Thymus (tissue), 11 donors: ENCODE measurements at regions not wholly inside any gene's neighbourhood (a gene's known extent, or its start where the extent isn't known, plus 50 kb on each side); places are given as distances from the start of the nearest gene placed in this dataset.

Experiments used
- DNase-seq, 9 donors: peaks; one replicate each; pipeline ENCODE4 v3.0.0-alpha.2; 2013; ENCODE audit warnings: low spot score in 9 of 9, low read depth in 6 of 9, missing footprints in 1 of 9
- H3K27ac ChIP-seq, 2 donors: one replicate each; pipeline ENCODE4 v1.5.1; 2013; ENCODE audit warnings: control low read depth in 1 of 2, low read depth in 1 of 2, low read length in 1 of 2, mild to moderate bottlenecking in 1 of 2, moderate library complexity in 1 of 2
- H3K27me3 ChIP-seq, 2 donors: one replicate each; pipeline ENCODE4 v1.5.1; 2013; ENCODE audit warnings: low read length in 1 of 2; ENCODE audit not compliant: control insufficient read depth in 2 of 2, insufficient read depth in 1 of 2
- H3K36me3 ChIP-seq, 2 donors: one replicate each; pipeline ENCODE4 v1.5.1; 2013; ENCODE audit warnings: low read length in 1 of 2, mild to moderate bottlenecking in 1 of 2, moderate library complexity in 1 of 2; ENCODE audit not compliant: control insufficient read depth in 2 of 2, insufficient read depth in 2 of 2
- H3K4me1 ChIP-seq, 2 donors: one replicate each; pipeline ENCODE4 v1.5.1; 2013; ENCODE audit warnings: low read length in 2 of 2; ENCODE audit not compliant: control insufficient read depth in 2 of 2, insufficient read depth in 2 of 2
- H3K4me3 ChIP-seq, 2 donors: one replicate each; pipeline ENCODE4 v1.5.1; 2013; ENCODE audit warnings: low read length in 2 of 2, control low read depth in 1 of 2, mild to moderate bottlenecking in 1 of 2
- H3K9me3 ChIP-seq, 2 donors: one replicate each; pipeline ENCODE4 v1.5.1; 2013; ENCODE audit warnings: low read length in 1 of 2, mild to moderate bottlenecking in 1 of 2; ENCODE audit not compliant: control insufficient read depth in 2 of 2, insufficient read depth in 1 of 2
- WGBS: extraction: QIAGEN DNeasy Blood & Tissue Kit; methylation state at CpG from one replicate; pipeline ENCODE4 v1.1.7; 2013; 5-methylcytosine and 5-hydroxymethylcytosine counted together
- donor health status: healthy.

DNA sequence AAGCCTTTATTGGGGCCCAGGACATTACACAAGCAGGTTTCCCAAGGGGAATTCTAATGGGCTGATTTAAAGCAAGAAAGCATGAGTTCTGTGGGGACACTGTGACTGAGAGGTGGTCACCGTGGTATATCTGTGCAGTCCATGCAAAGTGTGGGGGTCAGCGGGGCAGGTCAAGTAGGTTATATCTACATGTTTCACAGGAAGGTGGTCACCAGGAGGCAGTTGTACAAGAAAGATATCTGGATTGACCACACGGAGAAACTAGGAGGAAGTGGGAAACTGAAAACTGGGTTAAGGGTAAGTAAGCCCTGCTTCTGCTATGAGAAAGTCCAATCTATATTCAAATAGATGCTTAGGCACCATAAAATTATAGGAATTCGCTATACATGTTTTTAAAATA, 77.8 kb upstream of the CNOT2 start:
- no peak overlapping the region for H3K27ac ChIP-seq
- H3K9me3 ChIP-seq, result no peaks in the 10 kb centered on the region
- H3K27me3 ChIP-seq, result no peaks in the 10 kb centered on the region
- no peak for DNase-seq
- no peaks in the 10 kb centered on the region for H3K36me3 ChIP-seq
- H3K4me3 ChIP-seq, result no peak overlapping the region
- 77% methylated on average over 4 of the region's 4 CpGs for WGBS
- H3K4me1 ChIP-seq, result no peaks in the 10 kb centered on the region

DNA sequence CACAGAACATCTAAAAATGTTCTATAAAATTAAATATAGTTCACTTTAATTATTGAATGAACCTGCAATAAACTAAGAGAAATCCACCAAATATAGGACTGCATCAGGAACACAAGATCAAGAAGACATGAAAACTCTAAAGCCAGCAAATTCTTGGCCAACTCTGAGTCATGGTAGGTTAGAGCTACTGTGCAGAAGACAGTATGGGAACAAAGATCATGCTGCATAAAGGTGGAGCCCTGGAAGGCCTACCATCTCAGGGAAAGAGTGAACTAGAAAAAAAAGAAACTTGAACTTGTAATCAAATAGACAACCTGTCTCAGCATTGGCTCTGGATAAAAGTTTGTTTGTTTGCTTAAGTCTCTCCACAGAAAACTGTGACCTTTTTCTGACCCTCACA, 66.9 kb upstream of the CNOT2 start:
- H3K27ac ChIP-seq, result no peak overlapping the region
- DNase-seq, result no peak
- no peaks in the 10 kb centered on the region for H3K4me1 ChIP-seq
- H3K9me3 ChIP-seq, result no peaks in the 10 kb centered on the region
- H3K4me3 ChIP-seq, result no peak overlapping the region
- H3K27me3 ChIP-seq, result no peaks in the 10 kb centered on the region
- no peaks in the 10 kb centered on the region for H3K36me3 ChIP-seq

DNA sequence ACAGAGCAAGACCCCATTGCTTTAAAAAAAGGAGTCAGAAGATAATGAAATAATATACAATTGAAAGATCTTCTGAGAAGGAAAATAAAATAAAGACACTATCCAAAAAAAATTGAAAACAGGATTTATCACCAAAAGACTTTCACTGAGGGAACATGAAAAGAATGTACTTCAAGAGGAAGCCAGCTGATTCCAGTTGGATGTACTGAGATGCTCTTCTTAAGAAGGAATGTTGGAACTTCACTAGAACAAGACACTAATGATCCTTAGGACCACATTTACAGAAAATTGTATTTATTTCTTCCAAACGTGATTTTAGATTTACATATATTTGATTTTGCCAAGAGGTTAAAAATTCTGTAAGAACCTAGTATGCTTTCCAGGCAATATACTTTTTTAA, 65.6 kb upstream of the CNOT2 start:
- Histone ChIP-seq H3K9me3 (no peaks in the 10 kb centered on the region), H3K4me3 (no peak overlapping the region), H3K27ac (no peak overlapping the region), H3K27me3 (no peaks in the 10 kb centered on the region), H3K4me1 (no peaks in the 10 kb centered on the region), H3K36me3 (no peaks in the 10 kb centered on the region)
- DNase-seq, result no peak
- WGBS, result 92% methylated on average over 1 of the region's 1 CpG

DNA sequence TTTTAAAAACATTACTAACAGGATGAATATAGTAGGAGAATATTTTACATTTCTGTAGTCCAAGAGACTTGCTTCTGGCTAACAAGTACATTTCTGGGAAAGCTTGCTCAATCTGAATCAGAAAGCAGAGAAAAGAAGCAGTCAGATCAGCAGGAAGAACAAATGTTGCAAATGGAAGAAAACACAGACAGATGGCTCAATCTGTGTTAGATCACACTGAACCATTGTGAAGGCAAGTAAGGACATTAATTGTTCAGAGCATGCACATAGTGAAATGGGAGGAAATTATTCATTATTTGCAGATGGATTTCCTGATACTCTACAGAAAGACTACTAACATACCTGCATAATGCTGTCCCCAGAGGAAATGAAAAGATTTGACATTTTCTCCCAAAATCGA, 65.2 kb upstream of the CNOT2 start:
- Histone ChIP-seq H3K27me3 (no peaks in the 10 kb centered on the region), H3K4me1 (no peaks in the 10 kb centered on the region), H3K9me3 (no peaks in the 10 kb centered on the region), H3K27ac (no peak overlapping the region), H3K36me3 (no peaks in the 10 kb centered on the region), H3K4me3 (no peak overlapping the region)
- WGBS, result 95% methylated on average over 1 of the region's 1 CpG
- no peak for DNase-seq

DNA sequence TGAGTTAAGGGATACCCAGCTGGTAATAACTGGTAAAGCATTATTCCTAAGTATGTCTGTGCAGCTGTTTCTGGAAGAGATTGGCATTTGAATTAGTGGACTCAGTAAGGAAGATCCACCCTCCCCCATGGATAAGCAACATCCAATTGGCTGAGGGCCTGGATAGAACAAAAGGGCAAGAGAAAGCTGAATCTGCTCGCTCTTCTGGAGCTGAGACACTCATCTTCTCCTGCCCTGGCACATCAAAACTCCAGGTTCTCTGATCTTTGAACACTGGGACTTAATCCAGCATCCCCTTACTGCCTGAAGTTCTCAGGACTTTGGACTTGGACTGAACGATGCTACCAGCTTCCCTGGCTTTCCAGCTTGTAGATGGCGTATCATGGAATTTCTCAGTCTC, 63.1 kb upstream of the CNOT2 start:
- H3K36me3 ChIP-seq, result no peaks in the 10 kb centered on the region
- no peak for DNase-seq
- no peak overlapping the region for H3K4me3 ChIP-seq
- 98% methylated on average over 3 of the region's 3 CpGs for WGBS
- H3K9me3 ChIP-seq, result no peaks in the 10 kb centered on the region
- no peaks in the 10 kb centered on the region for H3K27me3 ChIP-seq
- no peaks in the 10 kb centered on the region for H3K4me1 ChIP-seq
- H3K27ac ChIP-seq, result no peak overlapping the region

DNA sequence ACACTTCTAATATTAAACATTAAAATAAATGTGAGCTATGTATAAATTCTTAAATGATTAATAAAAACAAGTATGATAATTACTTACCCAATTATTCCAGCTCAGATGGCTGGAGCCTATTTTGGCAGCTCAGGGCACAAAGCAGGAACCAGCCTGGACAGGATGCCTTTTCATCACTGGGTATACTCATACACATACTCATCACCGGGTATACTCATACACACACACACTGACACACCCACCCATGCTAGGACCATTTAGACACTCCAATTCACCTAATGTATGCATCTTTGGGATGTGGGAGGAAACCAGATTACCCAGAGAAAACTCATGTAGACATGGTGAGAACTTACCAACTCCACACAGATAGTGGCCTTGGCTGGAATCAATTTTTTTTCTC, 57.9 kb upstream of the CNOT2 start:
- Histone ChIP-seq H3K4me1 (no peaks in the 10 kb centered on the region), H3K9me3 (no peaks in the 10 kb centered on the region), H3K36me3 (no peaks in the 10 kb centered on the region), H3K27me3 (no peaks in the 10 kb centered on the region), H3K27ac (no peak overlapping the region), H3K4me3 (no peak overlapping the region)
- no peak for DNase-seq
- WGBS, result 97% methylated on average over 1 of the region's 1 CpG

DNA sequence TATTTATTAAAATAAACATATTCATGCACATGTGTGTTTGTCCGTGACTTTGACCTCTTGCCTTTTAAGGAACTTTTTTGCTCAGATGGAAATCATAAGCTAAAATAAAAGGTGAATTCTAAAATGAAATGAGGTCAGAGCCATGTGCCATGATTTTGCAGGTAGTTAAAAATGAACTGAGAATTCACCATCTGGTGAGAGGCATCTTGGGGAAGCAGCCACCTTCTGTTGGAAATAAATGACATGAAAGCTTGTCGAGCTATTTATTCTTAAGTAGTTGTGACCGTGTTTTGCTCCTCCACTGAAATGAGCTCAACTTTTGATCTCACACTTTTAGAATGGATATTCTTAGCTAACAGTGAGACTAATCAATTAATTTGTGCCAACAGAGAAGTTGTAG, 56.8 kb upstream of the CNOT2 start:
- Histone ChIP-seq H3K9me3 (no peaks in the 10 kb centered on the region), H3K36me3 (no peaks in the 10 kb centered on the region), H3K27me3 (no peaks in the 10 kb centered on the region), H3K4me1 (no peaks in the 10 kb centered on the region), H3K27ac (no peak overlapping the region), H3K4me3 (no peak overlapping the region)
- 97% methylated on average over 3 of the region's 3 CpGs for WGBS
- DNase-seq, result no peak

DNA sequence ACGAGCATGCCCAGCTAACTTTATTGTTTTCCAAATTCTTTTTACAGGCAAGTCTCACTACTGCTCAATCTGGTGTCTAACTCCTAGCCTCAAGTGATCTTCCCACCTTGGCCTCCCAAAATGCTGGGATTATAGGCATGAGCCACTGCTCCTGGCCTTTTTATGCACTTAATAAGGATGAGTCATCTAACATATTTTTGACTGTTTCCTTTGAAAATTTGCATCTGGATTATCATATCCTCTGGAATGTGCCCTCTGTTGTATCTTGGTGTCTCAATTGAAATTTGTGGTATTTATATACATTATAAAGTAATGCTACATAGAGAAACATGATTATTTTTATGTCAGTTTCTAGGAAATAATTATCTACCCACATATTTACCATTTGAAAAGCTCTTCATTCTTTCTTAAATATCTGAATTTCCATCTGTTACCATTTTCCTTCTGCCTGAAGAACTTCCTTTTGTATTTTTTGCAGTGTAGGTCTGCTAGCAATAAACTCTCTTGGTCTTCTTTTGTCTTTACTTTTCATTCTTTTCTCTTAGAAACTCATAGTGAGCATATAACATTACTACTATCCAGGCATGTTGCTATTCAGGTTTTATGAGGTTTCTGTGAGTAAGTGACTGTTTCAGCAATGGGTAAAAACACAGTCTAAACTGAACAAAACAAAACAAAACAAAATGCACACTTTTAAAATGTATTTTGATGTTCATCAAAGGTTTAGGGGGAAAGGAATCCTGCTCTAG, 52.8 kb upstream of the CNOT2 start:
- 98% methylated on average over 1 of the region's 1 CpG for WGBS
- no peaks in the 10 kb centered on the region for H3K9me3 ChIP-seq
- DNase-seq, result no peak
- H3K36me3 ChIP-seq, result no peaks in the 10 kb centered on the region
- no peak overlapping the region for H3K27ac ChIP-seq
- H3K4me3 ChIP-seq, result no peak overlapping the region
- H3K4me1 ChIP-seq, result no peaks in the 10 kb centered on the region
- H3K27me3 ChIP-seq, result no peaks in the 10 kb centered on the region
